Esophagus muscularis mucosa (tissue), 4 donors: ENCODE measurements at regions not wholly inside any gene's neighbourhood (a gene's known extent, or its start where the extent isn't known, plus 50 kb on each side); places are given as distances from the start of the nearest gene placed in this dataset.

Source experiments
- DNase-seq: peaks from one replicate; pipeline ENCODE4 v3.0.0-alpha.2; 2017; ENCODE audit errors: extremely low spot score
- H3K27ac ChIP-seq, 4 donors: fragments of 200-600 bp; sonication (generic); replicated peaks in 1 of 4; 1 replicate in 3 of 4; 2 replicates in 1 of 4; pipeline ENCODE4 v1.5.1; 2016 to 2019; ENCODE audit warnings: mild to moderate bottlenecking in 1 of 4
- H3K27me3 ChIP-seq, 4 donors: fragments of 200-600 bp; sonication (generic); one replicate each; pipeline versions ENCODE4 v1.5.1 to v1.6.0; 2016 to 2019
- H3K36me3 ChIP-seq, 4 donors: fragments of 200-600 bp; sonication (generic); one replicate each; pipeline ENCODE4 v1.5.1; 2016 to 2019
- H3K4me1 ChIP-seq, 4 donors: fragments of 200-600 bp; sonication (generic); one replicate each; pipeline ENCODE4 v1.5.1; 2016 to 2019
- H3K4me3 ChIP-seq, 4 donors: fragments of 200-600 bp; sonication (generic); 1 replicate in 2 of 4; 2 replicates in 2 of 4; pipeline ENCODE4 v1.5.1; 2016 to 2019; ENCODE audit warnings: mild to moderate bottlenecking in 4 of 4, moderate library complexity in 1 of 4
- H3K9me3 ChIP-seq, 4 donors: fragments of 200-600 bp; sonication (generic); 1 replicate in 3 of 4; 2 replicates in 1 of 4; pipeline ENCODE4 v1.5.1; 2016 to 2019
- CTCF ChIP-seq, 3 experiments: fragments of 200-600 bp in 2 of 3; fragments of 450-650 bp in 1 of 3; sonication (generic) in 2 of 3; IDR thresholded peaks; one replicate each; pipeline ENCODE4 v1.5.1; 2017 to 2019; ENCODE audit warnings: antibody characterized with exemption in 3 of 3, mild to moderate bottlenecking in 2 of 3, moderate library complexity in 1 of 3
- EP300 ChIP-seq: sonication (generic); formaldehyde crosslinking; IDR thresholded peaks from one replicate; pipeline ENCODE4 v1.6.1; 2017; ENCODE audit warnings: antibody characterized with exemption
- POLR2A ChIP-seq: fragments of 450-650 bp; IDR thresholded peaks from one replicate; pipeline ENCODE4 v1.6.1; 2017; ENCODE audit warnings: antibody characterized with exemption, moderate library complexity, mild to moderate bottlenecking, low read depth
- POLR2AphosphoS5 ChIP-seq, 2 donors: sonication (generic); formaldehyde crosslinking; IDR thresholded peaks; one replicate each; pipeline ENCODE4 v1.6.1; 2017; ENCODE audit warnings: antibody characterized with exemption in 2 of 2
- WGBS: methylation state at CpG from one replicate; pipeline ENCODE4 v1.1.5; 2018; 5-methylcytosine and 5-hydroxymethylcytosine counted together
- intact Hi-C: fragments of 100-400 bp; cut with DNase I; formaldehyde crosslinking; loops from one replicate; pipeline ENCODE4 v1.15.1; 2023

GRCh38 chr2:56871644-56872043 lies 687.9 kb downstream of the CCDC85A start:
- WGBS: 71% methylated on average over 1 of the region's 1 CpG
- H3K4me3 ChIP-seq: no peak overlapping the region
- H3K27me3 ChIP-seq: no peaks in the 10 kb centered on the region
- H3K36me3 ChIP-seq: no peaks in the 10 kb centered on the region
- TF ChIP-seq EP300 (no peak), CTCF (IDR thresholded peaks at IDR 0.05) (no peak), POLR2A (no peak), POLR2AphosphoS5 (IDR thresholded peaks at IDR 0.05) (no peak)
- intact Hi-C loops: no loop called here
- no peaks in the 10 kb centered on the region for H3K9me3 ChIP-seq
- H3K27ac ChIP-seq: no peak overlapping the region
- no peak for DNase-seq
- H3K4me1 ChIP-seq: no peaks in the 10 kb centered on the region

GRCh38 chr2:56874717-56875116 lies 690.9 kb downstream of the CCDC85A start:
- Histone ChIP-seq H3K36me3 (no peaks in the 10 kb centered on the region), H3K4me1 (no peaks in the 10 kb centered on the region), H3K27ac (no peak overlapping the region), H3K9me3 (no peaks in the 10 kb centered on the region), H3K4me3 (no peak overlapping the region), H3K27me3 (no peaks in the 10 kb centered on the region)
- TF ChIP-seq POLR2A (no peak), CTCF (IDR thresholded peaks at IDR 0.05) (no peak), EP300 (no peak), POLR2AphosphoS5 (IDR thresholded peaks at IDR 0.05) (no peak)
- intact Hi-C loops: no loop called here
- 100% methylated on average over 4 of the region's 4 CpGs for WGBS
- no peak for DNase-seq

GRCh38 chr2:56889738-56890137 lies 705.9 kb downstream of the CCDC85A start:
- intact Hi-C loops: no loop called here
- H3K27me3 ChIP-seq: no peaks in the 10 kb centered on the region
- 78% methylated on average over 2 of the region's 2 CpGs for WGBS
- H3K9me3 ChIP-seq: peaks cover 0 to 5% (median 0%) of the 10 kb centered on the region in 4 donors
- TF ChIP-seq POLR2A (no peak), EP300 (no peak), CTCF (IDR thresholded peaks at IDR 0.05) (no peak), POLR2AphosphoS5 (IDR thresholded peaks at IDR 0.05) (no peak)
- no peak overlapping the region for H3K27ac ChIP-seq
- no peak overlapping the region for H3K4me3 ChIP-seq
- no peak for DNase-seq
- no peaks in the 10 kb centered on the region for H3K4me1 ChIP-seq
- no peaks in the 10 kb centered on the region for H3K36me3 ChIP-seq

GRCh38 chr2:56892382-56892781 lies 708.6 kb downstream of the CCDC85A start:
- no peak for TF ChIP-seq EP300
- TF ChIP-seq POLR2A: no peak
- Histone ChIP-seq H3K4me3 (no peak overlapping the region), H3K36me3 (no peaks in the 10 kb centered on the region), H3K27ac (no peak overlapping the region), H3K4me1 (no peaks in the 10 kb centered on the region), H3K9me3 (no peaks in the 10 kb centered on the region), H3K27me3 (no peaks in the 10 kb centered on the region)
- intact Hi-C loops: no loop called here
- no peak for DNase-seq

GRCh38 chr2:56898986-56899385 lies 715.2 kb downstream of the CCDC85A start:
- Histone ChIP-seq H3K27ac (no peak overlapping the region), H3K36me3 (no peaks in the 10 kb centered on the region), H3K4me3 (no peak overlapping the region), H3K9me3 (no peaks in the 10 kb centered on the region), H3K4me1 (no peaks in the 10 kb centered on the region), H3K27me3 (no peaks in the 10 kb centered on the region)
- DNase-seq: no peak
- intact Hi-C loops: no loop called here
- no peak for TF ChIP-seq POLR2AphosphoS5 (IDR thresholded peaks at IDR 0.05)
- TF ChIP-seq CTCF (IDR thresholded peaks at IDR 0.05): no peak
- TF ChIP-seq POLR2A: no peak
- no peak for TF ChIP-seq EP300
- 61% methylated on average over 1 of the region's 1 CpG for WGBS
